Activated naive CD4-positive, alpha-beta T cell treated with anti-CD3 and anti-CD28 coated beads, Interleukin-2, amount 50 U/mL, for 16 hours (primary cell): ENCODE measurements at regions not wholly inside any gene's neighbourhood (a gene's known extent, or its start where the extent isn't known, plus 50 kb on each side); places are given as distances from the start of the nearest gene placed in this dataset.

Experiments used
- DNase-seq: peaks from one replicate; pipeline ENCODE4 v3.0.0-alpha.2; 2020

DNA sequence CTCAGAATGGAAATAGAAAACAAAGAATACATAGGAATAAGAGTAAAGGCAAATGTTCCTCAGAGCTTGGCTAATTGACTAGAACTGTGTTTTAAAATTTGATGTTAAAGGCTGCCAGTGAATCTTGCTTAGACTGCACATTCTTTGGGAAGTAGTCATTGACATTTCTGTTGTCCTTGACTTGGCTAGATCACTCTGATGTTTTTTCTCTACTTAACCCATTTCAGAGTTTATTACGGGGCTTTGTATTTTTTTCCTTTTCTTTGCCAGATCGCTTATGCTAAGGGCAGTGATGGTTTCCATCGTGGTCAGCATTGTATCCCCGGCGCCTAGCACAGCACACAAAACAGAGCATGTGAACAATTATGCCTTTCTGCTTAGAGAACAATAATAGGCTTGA lies 1126.7 kb upstream of the CDH9 start:
- DNase-seq, result no peak

DNA sequence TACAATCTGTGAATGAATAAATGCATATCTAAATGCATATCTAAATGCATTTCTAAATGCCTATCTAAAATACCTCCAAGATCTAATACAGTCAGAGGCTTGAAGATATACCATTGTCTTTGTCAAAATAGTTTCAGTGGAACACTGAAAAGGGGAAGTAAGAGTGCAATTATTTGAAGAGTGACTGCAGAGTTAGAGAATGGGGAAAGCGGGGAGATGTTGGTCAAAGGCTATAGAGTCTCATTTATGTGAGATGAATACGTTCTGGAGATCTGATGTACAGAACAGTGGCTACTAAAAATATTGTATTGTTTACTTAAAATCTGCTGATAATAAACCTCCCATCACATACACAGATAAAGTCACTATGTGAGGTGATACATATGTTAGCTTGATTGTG lies 1126.2 kb upstream of the CDH9 start:
- DNase-seq, result no peak

DNA sequence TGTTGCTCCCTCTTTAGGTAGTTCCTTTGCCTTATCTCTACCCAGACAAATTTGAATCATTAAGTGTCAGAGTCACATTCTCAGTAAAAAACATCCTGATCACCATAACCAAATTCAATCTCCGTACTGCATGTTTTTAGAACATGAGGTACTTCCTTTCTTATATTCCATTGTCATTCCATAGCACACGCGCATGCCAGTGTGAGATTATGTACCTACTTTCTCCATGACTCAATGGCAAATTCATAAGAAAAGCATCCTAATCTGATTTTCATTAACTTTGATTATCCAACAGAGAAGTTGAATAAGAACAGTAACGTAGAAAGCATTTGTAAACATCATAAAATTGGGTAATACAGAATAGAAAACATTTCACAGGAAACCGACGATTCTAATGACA lies 1118.6 kb upstream of the CDH9 start:
- DNase-seq, result no peak

DNA sequence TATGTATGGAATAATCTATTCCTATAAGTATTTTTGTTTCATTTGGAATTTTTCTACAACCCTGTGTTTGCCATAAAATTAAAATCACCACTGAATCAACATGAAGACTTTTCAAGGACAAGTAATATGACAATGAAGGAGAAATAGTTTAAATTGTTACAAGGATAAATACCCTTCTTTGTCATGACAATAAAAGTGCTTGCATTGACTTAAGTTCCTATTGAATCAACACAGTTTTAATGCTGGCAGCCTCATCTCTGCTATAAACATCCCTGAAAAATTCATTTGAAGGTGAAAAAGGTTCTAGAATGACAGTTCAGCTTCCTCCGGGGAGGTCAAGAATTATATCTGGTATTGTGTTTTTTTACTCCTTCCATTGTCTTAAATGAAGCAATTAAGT lies 1105.1 kb upstream of the CDH9 start:
- DNase-seq, result no peak

DNA sequence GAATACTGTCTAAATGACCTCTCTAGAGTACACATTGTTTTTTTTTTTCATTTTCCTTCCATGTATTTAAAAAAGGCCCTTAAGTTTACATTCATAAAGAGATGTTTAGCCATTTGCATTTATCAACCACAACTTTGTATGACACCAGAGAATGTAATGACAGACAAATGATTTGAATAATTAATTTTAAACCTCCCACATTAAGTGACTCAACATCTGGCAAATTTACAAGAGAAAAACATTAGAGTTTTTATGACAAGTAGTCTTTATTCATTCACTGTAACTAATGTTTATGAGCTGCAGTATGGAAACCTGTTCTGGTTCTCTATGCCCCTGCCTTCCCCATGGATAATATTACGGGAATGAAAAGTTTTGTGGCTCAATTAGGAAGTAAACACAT lies 1093.8 kb upstream of the CDH9 start:
- DNase-seq, result no peak

DNA sequence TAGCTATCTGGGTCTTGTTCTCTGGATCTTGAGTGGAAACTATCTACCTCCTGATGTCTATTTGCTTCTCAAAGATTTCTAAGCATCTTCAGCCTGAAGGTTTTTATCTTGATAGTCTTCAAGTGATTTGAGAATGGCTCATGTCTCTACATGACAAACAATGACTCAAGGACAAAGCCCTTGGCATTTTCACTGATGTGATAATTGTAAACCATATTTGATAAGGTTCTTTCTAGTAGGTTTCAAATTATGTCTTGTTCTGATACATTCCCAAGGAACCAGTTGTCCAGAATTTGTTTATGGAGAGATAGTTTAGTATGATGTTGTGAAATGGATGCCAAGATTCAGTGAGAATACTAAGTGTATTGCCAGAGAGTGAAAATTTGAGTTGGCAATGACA lies 1079.3 kb upstream of the CDH9 start:
- no peak for DNase-seq

DNA sequence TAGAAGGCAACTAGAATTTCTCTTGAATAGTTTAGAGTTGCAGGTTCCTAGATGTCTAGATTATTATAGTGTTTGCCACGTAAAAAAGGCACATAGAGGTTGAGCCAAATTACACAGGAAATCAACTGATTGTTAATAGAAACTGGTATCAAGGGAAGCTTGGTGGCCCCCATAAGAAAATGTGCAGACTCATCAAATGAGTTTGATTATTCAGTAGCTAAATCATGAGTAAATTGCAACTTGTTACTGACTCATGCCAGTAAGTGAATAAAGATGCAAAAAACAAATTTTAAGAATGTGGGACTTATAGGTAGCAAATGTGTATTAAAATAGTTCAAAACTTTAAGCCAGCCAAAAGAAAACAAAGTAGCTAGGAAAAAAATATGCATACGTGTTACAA lies 1078.9 kb upstream of the CDH9 start:
- DNase-seq, result no peak

DNA sequence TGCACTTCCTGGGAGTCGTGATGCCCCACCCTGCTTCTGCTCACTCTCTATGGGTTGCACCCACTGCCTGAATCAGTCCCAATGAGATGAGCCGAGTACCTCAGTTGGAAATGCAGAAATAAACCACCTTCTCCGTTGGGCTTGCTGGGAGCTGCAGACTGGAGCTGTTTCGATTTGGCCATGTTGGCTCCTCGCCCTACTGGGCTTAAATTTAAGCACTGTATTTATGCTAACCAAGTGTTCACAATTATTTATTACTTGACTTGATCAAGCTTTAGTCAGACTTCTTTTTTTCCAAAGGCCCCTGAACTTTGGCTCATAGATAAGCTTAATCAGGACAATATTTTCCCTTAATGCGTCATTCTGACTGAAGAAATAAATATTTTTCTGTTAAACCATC lies 1072.4 kb upstream of the CDH9 start:
- DNase-seq, result no peak

DNA sequence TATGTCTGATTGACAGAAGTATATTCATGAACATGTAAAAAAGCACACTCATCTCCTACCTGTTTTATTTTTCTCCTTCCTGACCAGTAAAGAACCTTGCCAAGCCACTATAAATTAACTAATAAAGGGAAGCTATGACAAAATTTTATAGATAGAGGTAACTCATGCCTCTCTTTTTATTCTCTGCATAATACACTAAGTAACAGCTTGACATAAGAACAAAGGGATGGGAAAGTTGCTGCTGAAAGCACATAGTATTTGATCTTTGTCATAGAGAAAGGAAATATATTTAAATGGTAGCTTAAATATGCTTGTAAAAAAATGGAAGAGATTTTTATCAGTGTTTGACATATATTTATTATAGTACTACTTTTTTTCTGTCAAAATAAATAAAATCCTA lies 1065.7 kb upstream of the CDH9 start:
- no peak for DNase-seq

DNA sequence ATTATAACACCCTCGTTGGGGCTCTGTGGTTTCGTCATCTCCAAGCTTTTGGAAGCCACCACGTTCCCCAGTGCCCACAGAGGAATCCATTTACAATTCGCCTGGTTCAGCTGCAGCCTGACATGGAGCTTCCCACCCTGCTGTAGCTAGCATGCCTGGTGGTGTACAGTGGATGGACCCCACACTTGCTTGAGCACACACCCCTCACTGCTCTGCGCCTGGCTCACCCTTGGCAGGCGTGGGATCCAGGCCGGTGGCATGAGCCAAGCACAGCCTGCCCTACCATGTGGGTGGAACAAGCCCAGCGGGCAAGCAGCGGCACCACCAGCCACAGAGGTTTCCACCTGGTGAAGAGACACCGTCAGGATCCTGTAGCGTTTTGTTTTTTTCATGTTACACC lies 1045.7 kb upstream of the CDH9 start:
- DNase-seq, result no peak

DNA sequence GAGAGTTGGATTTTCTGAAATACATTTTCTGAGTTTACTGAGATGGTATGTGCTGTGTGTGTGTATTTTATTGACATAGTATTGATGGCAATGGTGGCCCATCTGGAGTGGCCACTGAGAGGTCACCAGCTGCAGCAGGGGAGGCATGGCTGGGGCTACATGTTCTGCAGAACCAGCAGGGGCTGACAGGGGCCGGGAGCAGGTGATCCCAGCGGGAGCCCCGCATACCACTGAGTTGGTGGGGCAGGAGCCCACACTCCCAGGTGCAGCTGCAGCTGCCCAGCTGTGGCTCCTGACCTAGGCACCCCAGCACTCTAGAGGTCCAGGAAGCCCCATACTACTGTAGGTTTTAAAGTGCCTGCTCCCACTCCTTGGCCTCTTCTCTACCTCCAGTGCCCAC lies 1044.2 kb upstream of the CDH9 start:
- no peak for DNase-seq

DNA sequence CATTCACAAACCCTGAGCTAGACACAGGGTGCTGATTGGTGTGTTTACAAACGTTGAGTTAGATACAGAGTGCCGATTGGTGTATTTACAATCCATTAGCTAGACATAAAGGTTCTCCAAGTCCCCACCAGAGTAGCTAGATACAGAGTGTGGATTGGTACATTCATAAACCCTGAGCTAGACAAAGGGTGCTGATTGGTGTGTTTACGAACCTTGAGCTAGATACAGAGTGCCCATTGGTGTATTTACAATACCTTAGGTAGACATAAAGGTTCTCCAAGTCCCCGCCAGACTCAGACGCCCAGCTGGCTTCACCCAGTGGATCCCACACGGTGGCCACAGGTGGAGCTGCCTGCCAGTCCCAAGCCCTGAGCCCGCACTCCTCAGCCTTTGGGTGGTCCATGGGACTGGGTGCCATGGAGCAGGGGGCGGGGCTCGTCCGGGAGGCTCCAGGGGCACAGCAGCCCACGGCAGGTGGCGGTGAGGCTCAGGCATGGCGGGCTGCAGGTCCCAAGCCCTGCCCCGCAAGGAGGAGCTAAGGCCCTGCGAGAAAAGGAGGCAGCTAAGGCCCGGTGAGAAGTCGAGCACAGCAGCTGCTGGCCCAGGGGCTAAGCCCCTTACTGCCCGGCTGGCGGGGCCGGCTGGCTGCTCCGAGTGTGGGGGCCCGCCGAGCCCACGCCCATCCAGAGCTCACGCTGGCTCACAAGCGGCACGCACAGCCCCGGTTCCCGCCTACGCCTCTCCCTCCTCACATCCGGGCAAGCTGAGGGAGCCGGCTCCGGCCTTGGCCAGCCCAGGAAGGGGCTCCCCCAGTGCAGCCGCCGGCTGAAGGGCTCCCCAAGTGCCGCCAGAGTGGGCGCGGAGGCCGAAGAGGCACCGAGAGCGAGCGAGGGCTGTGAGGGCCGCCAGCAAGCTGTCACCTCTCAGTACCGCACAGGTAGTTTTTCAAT lies 1039.2 kb upstream of the CDH9 start:
- DNase-seq, result no peak

DNA sequence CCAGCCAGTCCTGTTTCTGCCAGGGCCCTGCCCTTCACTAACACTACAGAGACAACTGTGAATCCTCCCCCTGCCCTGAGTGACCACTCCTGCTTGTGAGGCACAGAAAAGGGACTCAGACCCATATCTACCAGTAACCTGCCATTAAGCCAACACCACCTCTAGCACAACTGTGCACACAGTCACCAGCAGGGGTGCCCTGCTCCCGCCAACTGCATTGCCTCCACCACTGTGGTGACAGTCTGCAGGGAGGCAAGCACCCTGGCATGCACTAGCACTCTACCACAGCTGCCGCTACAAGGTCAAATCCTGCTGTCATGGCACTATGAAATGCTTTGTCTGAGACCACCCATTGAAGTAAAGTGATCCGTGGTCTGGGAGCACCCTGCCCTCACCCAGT lies 1028.5 kb upstream of the CDH9 start:
- DNase-seq, result no peak

DNA sequence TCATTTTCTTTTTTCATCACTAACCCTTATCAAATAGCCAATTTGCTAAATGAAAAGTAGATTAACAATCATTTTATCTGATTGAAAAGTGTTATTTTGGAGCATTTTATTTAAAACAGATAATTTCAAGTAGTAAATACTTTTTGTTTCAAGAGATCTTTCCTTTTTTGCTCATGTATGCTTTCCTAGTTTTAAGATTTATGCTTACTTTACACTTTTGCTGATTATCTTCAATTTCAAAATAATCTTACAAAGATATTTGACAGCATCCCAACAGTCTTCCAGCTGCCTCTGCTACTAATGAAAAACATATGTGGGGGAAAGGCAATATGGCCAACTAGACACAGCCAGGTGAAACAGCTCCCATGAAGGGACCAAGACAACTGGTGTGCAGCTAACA lies 1027.3 kb upstream of the CDH9 start:
- DNase-seq, result no peak

DNA sequence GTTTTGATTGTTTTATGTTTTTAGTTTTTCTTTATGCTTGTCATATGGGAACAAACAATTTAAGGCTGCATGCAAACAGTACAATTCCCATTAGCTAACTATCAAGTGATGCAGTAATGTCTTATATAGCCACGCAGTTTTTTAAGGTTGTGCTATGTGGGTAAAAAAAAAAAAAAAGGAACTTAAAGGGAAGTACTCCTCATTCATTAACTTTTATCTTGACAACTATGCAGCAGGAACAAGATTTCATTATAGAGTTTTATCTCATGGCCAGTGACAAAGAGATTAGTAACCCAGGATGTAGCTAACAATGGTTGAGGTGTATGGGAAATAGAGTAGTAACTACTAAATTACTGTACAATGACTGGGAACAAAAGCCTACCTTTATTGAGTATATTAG lies 1008.2 kb upstream of the CDH9 start:
- DNase-seq, result no peak

DNA sequence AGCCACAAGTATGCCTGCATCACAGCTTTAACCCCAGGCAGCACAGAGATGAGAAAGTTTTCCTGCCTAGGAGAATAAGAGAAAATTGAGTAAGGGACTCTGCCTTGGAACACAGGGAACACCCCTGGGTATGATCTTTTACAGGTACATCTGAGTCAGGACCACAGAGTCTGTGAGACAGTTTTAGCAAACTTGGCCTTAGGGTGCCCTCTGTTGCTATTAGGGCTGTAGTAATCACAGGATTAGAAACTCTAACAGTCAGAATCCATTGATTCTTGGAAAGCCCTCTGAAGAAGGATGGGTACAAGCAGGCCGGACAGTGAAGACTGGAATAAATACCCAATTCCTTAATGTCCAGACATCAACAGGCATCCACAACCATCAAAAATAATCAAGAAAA lies 989.5 kb upstream of the CDH9 start:
- no peak for DNase-seq

DNA sequence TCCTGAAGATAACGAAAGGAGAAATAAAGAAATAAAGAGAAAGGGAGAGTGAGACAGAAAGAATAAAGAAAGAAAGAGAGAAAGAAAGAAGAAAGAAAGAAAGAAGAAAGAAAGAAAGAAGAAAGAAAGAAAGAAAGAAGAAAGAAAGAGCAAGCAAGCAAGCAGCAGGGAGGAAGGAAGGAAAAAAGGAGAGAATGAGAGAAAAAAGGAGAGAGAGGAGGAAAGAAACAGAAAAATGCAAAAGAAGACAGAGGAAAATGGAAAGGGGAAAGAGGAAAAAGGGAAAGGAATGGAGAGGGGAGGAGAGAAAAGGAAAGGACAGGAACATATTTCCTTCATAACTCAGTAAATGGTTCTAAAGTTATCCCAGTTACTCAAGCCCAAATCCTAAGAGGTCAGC lies 978.8 kb upstream of the CDH9 start:
- no peak for DNase-seq

DNA sequence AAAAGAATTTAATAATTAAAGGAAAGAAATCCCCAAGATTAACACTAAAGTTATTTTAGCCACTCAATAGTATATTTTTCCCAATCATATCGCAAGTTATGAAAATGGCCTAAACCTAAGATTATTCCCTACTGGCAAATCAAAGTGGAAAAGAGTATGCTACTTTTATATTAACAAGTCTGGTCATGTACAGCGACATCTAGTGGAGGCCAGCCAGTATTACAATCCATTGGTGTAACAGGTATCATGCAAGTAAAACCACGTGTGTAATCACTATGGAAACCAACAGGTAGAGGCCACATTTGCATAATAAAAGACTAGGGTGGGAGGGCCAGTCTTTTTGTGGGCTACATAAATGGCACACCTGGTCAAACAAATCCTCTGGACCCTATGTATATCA lies 976.4 kb upstream of the CDH9 start:
- no peak for DNase-seq

DNA sequence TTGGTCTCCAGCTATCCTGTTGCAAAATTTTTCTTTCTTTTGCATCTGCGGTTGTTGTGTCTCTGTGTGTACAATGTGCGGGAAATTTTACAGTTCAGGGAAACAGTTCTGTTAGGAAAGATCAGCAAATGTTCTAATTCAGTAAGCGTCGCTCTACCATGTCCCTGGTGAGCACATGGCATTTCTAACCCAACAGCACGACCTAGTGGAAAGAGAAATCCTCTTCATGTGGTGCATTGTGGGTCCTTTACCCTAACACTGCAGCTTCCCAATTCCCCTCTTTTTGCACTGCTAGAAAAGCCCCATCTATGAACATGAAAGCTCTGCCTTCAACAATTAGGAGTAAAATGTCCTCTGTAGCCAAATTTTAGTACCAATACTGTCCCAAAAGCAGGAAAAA lies 974.2 kb upstream of the CDH9 start:
- no peak for DNase-seq

DNA sequence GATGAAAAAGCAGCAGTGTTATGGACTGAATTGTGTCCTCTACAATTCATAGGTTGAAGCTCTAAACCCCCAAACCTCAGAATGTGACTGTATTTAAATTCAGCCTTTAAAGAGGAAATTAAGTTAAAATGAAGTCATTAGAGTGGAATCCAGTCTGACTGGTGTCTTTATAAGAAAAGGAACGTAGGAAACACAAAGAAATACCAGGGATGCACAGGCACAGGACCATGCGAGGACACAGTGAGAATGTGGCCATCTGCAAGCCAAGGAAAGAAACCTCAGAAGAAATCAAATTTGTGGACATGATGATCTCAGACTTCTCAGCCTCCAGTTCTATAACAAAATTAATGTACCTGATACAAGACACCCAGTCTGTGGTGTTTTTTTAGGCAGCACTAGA lies 971.2 kb upstream of the CDH9 start:
- DNase-seq, result no peak

DNA sequence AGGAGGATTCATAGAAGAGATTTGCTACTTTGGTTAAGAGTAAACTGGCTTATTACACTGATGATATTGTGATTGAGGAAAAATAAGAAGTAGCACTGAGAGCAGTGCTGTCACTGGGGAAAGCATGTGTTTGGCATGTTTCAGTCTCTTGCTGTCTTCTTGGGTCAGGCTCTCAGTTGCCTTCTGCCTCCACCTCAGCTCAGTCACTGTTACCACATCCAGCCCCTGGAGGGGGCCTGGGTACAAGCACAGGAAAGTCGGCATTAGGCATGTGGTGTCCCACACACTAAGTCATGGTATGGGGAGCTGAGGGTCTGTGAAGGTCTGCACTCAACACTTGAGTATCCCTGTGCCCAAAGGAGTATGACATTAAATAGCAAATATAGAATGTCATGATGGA lies 958.3 kb upstream of the CDH9 start:
- no peak for DNase-seq

DNA sequence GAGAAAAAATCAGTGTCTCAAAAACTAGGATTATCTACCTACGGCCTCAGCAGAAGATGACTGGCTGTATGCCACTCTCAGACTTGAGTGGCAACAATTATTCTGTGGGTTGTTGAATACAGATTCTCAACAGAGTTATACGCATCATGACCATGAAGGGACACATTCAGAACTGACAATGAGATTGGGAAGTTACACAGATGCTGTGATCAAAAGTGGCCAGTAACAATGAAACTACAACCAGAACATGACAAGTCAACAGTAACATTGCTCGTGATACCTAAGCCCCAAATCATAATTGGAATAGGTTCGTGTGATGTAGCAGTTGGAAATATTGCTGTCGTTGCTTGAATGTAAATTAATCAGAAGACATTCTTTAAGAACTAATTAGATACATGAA lies 957.5 kb upstream of the CDH9 start:
- DNase-seq, result no peak

DNA sequence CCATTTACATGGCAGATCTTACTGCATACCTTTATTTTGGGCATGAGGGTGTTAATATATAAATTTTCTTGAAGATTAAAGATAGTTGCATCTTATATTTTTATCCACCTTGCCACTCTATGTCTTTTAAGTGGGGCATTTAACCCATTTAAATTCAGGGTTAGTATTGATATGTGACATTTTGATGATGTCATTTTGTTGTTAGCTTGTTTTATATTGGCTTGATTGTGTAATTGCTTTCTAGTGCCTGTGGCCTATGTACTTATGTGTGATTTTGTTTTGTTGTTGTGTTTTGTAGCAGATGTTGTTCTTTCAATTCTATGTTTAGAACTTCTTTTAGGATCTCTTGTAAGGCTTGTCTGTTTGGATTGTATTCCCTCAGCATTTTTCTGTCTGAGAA lies 939.9 kb upstream of the CDH9 start:
- DNase-seq, result no peak

DNA sequence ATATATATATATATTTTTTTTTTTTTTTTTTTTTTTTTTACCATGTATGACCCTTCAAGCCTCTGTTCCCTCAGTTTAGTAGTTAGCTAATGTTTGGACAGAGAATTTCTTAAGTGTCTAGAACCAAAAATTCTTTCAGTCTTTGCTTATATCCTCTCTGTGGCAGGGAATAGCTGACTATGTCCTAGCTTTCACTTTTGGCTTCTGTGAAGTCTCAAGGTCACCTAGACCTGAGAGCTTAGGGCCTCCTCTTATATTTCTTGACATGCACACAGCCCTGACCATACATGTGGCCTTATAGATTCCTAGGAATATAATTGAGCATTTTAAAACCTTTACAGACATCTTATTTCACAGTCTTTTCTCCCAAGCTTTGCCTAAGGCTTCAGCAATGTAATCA lies 930.8 kb upstream of the CDH9 start:
- DNase-seq, result no peak

DNA sequence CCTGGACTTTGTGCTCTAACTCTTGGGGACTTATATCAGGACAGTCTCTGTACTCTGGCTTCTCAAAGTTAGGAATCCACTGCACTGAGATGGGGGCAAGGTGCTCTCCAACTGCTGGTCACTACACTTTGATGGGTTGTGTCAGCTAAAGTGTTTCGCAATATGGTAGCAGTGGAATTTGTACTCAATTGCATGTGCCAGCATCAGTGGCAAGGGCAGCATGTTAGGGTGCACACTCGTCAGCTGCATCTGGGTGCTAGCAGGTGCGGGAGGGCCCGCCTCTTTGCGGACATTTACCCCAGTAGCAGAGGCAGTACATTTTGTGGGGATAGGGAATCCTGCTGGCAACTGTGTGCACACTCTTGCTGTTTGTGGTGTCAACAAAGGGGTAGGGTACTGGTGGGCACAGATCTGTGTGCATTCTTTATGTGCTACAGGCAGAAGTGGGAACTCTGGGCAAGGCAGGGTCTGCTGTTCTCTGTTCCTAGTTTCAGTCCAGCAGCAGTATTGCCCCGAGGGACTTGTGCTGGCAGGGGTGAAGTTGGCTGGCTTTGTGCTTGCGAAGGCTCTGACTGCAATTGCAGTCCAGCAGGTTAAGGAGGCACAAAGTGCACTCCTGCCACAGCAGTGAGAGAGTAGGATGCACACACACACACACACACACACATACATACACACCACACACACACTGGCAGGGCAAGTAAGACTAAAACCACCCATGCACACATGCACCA lies 924.8 kb upstream of the CDH9 start:
- DNase-seq, result no peak
